GM21528 (cell line): ENCODE measurements at regions not wholly inside any gene's neighbourhood (a gene's known extent, or its start where the extent isn't known, plus 50 kb on each side); places are given as distances from the start of the nearest gene placed in this dataset.
"Not testable (repeated sequence)": the region's sequence is repeated elsewhere in the genome, so short reads cannot be mapped to it uniquely, and the experiment has no call there.

Source experiments
- ATAC-seq: cut with Tn5 transposase; IDR thresholded peaks from one replicate; pipeline ENCODE4 v1.9.1; 2021; ENCODE audit warnings: mild to moderate bottlenecking, moderate library complexity; ENCODE audit not compliant: unreplicated experiment, low FRiP score

DNA sequence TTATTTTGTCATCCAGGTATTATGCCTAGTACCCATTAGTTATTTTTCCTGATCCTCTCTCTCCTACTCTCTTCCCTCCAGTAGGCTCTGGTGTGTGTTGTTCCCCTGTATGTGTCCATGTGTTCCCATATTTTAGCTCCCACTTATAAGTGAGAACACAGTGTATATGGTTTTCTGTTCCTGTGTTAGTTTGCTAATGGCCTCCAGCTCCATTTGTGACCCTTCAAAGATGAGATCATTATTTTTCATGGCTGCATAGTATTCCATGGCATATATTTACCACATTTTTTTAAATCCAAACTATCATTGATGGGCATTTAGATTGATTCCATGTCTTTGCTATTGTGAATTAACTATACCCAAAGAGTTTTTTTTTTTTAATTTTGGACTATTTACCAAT lies 1675.7 kb upstream of the B3GALT2 start:
- ATAC-seq: no peak

DNA sequence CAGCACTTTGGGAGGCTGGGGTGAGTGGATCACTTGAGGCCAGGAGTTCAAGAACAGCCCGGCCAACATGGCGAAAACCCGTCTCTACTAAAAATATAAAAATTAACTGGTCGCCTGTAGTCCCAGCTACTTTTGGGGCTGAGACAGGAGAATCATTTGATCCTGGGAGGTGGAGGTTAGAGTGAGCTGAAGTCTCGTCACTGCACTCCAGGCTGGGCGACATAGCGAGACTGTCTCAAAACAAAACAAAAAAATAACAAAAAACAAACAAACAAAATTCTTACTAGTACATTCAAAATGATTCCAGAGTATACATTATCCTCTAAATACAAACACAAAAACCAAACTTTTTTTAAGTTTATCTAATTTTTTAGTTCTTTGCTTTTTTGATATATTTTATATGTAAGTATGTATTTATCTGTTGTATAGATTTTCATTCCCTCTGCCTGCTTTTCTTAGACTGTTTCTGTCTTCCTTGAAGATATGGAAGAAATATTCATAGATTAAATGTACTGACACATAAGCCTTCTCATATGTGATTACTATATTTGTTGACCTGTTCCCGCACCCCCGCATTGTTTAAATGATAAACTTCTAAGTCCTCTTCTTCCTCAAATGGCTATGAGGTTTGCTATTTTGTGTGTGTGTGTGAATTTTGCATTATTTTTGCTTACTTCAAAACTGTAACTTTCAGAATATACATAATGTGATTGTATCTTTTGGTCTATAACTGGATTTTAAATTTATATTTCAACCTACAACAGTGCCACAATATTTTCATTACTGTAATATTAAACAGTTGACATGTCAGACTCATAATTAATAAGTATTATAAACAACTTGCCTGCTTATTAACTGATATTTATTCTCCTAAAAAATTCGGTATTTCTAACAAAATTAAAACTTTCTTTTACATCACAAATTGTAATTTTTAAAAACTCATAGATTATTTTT lies 1674.1 kb upstream of the B3GALT2 start:
- ATAC-seq: no peak

DNA sequence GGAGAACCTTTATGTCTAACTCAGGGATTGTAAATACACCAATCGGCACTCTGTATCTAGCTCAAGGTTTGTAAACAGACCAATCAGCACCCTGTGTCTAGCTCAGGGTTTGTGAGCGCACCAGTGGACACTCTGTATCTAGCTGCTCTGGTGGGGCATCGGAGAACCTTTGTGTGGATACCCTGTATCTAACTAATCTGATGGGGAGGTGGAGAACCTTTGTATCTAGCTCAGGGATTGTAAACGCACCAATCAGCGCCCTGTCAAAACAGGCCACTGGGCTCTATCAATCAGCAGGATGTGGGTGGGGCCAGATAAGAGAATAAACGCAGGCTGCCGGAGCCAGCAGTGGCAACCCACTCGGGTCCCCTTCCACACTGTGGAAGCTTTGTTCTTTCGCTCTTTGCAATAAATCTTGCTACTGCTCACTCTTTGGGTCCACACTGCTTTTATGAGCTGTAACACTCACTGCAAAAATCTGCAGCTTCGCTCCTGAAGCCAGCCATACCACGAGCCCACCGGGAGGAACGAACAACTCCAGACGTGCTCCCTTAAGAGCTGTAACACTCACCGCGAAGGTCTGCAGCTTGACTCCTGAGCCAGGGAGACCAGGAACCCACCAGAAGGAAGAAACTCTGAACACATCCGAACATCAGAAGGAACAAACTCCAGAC lies 1673.2 kb upstream of the B3GALT2 start:
- not testable (repeated sequence) for ATAC-seq

DNA sequence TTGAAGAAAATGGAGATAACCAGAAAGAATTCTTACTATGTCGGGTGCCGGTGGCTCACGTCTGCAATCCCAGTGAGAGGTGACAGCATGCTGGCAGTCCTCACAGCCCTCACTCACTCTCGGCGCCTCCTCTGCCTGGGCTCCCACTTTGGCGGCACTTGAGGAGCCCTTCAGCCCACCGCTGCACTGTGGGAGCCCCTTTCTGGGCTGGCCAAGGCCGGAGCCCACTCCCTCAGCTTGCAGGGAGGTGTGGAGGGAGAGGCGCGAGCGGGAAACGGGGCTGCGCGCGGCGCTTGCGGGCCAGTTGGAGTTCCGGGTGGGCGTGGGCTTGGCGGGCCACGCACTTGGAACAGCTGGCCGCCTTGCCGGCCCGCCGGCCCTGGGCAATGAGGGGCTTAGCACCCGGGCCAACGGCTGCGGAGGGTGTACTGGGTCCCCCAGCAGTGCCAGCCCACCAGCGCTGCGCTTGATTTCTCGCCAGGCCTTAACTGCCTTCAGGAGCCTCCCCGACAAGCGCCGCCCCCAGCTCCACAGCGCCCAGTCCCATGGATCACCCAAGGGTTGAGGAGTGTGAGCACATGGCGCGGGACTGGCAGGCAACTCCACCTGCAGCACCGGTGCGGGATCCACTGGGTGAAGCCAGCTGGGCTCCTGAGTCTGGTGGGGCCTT lies 1672.5 kb upstream of the B3GALT2 start:
- ATAC-seq: not testable (repeated sequence)

DNA sequence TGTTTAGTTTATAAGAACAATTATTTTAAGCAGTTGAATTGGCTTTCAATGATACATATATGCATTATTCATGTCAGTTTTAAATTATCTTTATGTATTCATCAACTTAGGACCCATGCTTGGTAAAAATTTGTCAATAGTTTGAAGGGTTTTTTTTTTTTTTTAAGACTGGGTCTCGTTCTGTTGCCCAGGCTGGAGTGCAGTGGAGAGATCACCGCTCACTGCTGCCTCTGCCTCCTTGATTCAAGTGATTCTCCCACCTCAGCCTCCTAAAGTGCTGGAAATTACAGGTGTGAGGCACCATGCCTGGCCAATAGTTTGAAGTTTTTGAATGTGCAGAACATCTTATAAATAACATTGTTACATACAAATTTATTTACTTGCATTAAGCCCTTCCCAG lies 1671.0 kb upstream of the B3GALT2 start:
- no peak for ATAC-seq

DNA sequence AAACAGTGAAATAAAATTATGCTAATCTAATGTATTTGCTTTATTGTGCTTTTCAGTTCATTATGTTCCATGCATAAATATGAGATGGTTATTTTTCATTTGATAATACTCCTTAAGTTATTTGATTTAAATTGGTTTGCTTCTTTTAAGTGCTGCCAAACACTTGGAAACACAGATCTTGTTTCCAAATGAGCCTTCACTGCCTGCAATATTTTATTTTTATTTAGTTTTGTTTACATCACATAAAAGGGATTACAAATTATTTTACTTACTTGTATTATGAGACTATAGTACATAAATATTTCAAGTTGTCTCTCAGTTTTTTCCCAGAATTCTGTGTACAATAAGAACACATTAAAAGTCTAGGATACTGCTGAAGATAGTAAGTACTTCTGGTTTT lies 1662.4 kb upstream of the B3GALT2 start:
- no peak for ATAC-seq

DNA sequence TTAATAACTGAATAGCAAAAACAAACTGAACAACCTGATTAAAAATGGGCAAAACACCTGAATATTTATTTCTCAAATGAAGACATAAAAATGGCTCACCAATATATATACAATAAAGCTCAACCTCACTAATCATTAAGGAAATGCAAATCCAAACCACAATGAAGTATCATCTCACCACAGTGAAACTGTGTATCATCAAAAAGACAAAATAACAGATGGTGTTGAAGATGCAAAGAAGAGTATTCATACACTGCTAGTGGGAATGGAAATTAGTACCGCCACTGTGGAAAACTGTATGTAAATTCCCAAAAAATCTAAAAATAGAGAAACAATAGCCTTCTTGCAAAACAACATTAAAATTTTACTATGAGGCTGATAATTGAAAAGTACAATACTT lies 1660.1 kb upstream of the B3GALT2 start:
- ATAC-seq: peak; percentile 66

DNA sequence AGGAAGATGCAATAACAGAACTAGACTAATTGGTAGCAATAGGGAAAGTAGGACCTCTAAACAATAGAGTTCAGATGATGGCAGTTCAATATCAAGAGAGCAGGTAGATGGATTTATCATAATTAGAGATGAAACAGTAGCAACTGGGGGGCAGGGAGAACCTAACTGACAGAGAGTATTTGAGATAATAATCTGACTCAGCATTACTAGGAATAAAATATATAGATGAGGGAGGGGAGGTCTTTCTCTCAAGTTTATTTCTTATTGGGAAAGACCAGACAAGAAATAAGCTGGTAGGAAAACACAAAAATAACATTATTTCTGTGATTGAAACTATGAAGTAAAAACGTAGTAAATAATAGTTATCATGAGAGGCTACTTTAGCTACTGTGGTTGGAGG lies 1656.7 kb upstream of the B3GALT2 start:
- ATAC-seq: no peak

DNA sequence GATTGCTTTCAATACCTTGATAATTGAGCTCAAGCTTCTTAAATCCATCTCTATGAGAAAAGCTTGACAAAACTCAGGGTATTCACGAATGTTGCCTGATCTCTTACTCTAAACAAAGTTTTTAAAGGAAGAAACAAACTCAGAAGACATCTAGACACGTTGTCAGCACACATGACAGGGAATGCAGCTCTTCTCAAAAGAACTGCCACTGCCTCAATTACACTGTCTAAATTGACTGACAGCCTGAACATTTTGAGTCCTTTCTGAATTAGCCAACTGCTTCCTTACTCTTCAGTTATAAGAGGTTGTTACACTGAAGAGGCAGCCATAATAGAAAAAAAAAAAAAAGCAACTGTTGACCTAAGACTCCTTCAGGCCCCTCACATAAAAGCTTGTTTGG lies 1646.7 kb upstream of the B3GALT2 start:
- ATAC-seq: no peak

DNA sequence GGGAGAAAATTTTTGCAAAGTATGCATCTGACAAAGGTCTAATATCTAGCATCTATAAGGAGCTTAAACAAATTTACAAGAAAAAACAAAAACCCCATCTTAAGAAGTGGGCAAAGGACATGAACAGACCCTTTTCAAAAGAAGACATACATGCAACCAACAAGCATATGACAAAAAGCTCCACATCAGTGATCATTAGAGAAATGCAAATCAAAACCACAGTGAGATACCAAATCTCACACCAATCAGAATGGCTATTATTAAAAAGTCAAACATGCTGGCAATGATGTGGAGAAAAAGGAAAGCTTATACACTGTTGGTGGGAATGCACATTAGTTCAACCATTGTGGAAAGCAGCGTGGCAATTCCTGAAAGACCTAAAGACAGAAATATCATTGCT lies 1645.2 kb upstream of the B3GALT2 start:
- not testable (repeated sequence) for ATAC-seq

DNA sequence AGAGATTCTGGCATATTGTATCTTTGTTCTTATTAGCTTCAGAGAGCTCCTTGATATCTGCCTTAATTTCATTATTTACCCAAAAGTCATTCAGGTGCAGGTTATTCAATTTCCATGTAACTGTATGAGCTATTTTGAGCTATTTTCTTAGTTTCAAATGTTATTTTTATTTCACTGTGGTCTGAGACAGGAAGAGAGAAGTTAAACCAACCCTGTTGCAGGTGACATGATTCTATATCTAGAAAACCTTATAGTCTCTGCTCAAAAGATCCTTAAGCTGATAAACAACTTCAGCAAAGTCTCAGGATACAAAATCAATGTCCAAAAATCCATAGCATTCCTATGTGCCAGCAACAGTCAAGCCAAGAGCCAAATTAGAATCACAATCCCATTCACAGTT lies 1644.0 kb upstream of the B3GALT2 start:
- ATAC-seq: peak; percentile 94

DNA sequence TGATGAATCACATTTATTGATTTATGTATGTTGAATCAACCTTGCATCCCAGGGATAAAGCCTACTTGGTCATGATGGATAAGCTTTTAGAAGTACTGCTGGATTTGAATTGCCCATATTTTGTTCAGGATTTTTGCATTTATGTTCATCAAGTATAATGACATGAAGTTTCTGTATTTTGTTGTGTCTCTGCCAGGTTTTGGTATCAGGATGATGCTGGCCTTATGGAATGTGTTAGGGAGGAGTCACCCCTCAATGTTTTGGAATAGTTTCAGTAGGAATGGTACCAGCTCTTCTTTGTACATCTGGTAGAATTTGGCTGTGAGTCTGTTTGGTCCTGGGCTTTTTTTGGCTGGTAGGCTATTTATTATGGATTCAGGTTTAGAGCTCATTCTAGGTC lies 1643.1 kb upstream of the B3GALT2 start:
- ATAC-seq: no peak

DNA sequence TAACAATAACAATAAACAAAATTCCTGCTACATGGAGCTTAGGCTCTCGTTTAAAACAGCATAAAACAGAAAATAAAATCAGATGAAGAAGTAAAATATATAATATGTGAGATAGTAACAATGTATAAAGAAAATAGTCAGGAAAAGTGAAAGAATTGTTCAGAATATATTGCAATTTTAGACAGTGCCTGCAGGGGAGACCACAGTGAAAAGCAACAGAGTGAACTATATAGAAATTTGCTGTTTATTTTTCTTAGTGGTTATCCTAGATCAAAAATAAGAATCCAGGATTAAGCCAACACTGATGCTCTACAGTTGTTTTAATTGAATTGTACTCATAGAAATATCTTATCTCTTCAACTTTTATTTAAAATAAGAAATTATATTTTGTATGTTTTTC lies 1639.0 kb upstream of the B3GALT2 start:
- no peak for ATAC-seq

DNA sequence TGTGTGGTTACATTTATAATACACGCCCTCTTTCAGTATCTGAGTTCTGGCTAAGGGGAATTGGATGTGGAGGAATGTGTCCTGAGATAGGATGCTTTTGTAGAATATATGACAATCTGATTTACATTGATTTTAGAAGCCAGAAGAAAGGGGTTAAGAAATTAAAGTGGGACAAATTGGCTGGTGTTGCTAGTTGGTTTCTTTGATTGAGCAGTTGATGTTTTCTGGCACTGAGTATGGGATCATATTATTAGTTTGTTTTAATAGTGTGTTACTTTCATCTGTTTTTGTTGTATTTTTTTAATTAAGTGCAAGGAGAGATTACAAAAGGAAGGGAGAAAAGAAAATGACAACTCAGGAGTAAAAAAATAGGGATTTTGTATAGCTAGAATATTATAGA lies 1634.7 kb upstream of the B3GALT2 start:
- ATAC-seq: no peak

DNA sequence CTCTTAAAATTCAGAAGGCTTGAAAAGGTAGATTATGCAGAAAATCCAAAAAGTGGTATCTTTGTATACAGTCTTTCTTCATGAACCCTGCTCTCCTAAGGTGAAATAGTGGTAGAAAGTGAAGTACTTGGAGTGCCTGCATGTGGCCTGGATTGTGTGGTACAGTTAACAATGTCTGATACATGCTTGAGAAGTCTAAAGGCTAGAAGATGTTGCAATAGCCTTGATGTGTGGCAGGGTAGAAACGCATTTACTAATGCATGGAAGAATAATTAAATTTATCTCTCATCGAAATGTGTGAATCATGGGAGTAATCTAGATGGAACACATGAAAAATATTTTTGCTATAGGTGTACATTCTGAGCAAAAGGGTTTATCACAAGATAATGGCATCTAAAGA lies 1632.3 kb upstream of the B3GALT2 start:
- ATAC-seq: no peak

DNA sequence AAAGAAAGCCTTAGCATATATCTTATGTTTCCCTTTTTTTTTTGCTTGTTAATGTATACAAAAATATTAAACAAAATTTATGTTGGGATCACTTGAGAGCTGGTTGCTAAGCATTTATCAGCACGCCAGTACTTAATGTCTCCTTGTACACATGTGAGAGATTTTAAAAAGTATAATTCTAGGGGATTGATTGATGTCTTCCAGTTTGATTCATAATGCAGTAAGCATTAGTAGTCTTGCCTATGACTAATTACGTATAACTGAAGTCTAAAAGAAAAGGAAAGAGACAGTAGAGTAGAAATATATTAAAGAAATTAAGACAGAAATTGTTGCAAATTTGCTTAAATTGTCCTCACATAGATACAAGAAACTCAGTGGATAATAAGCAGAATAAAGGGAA lies 1630.4 kb upstream of the B3GALT2 start:
- ATAC-seq: no peak

DNA sequence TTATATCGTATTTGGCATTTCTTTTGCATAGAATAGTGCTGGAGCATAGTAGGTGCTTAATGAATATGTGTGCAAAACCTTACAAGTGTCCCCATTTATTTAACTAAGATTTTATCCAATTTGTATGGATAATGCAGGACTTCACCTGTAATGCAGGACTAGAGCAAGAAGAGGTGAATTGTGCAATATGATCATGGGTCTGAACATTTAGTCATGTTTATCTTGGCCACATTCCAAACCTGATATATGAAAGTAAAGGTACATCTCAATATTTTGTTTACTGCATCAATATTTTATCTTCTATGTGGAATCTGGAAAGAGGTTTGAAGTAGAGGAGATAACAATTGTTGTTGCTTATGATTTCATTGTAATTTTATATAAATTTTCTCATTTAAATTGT lies 1626.7 kb upstream of the B3GALT2 start:
- no peak for ATAC-seq

DNA sequence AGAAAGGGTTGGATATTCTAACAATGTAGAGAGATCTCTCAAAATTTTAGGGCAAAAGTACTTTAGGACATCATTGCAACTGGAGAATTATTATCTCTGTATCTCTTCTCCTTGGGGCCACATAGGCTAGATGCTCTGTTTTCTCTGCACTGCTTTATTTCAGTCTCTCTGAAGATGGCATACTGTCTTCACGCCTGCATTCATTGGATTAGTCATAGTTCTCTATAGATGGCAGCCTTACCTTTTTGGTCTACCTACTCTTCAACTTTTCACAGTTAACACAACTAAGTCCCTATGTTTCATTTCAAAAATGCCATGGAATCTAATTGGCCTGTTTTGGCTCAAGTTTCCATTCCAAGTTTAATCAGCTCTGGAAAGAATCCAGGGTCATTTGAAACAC lies 1623.3 kb upstream of the B3GALT2 start:
- no peak for ATAC-seq

DNA sequence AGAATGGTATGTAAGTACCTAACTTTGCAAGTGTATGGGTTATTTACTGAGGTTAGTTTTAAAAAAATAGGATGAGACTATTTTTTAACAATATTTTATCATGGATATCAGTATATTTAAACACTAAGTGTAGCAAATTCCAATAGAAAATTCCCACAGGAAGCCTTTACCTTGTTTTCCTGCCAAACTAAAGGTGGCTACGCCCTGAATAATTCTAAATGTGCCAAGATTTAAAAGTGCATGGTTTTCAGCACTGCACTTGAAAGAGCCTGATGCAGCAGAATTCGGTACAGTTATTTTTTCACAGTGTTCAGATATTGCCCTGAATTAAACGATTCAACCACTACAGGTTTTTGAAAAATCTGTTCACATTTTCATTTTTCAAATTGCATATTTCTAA lies 1622.8 kb upstream of the B3GALT2 start:
- no peak for ATAC-seq

DNA sequence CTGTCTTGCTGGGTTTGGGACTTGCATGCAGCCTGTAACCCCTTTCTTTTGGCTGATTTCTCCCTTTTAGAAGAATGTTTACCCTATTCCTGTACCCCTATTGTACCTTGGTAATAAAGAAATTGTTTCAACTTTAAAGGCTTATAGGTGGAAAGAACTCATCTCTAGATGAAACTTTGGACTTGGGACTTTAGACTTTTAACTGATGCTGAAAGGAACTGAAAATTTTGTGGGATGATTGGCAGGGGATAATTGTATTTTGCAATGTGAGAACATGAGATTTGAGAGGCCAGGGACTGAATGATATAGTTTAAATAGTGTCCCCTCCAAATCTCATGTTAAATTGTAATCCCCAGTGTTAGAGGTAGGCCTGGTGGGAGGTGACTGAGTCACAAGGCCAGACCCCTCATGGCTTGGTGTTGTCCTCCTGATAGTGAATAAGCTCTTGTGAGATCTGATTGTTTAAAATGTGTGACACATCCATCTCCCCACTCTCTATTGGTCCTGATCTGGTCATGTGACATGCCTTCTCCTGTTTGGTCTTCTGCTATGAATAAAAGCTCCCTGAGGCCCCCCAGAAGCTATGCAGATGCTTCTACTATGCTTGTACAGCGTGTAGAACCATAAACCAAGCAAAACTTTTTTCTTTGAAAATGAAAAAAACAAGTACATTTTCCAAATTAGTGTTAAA lies 1621.3 kb upstream of the B3GALT2 start:
- no peak for ATAC-seq

DNA sequence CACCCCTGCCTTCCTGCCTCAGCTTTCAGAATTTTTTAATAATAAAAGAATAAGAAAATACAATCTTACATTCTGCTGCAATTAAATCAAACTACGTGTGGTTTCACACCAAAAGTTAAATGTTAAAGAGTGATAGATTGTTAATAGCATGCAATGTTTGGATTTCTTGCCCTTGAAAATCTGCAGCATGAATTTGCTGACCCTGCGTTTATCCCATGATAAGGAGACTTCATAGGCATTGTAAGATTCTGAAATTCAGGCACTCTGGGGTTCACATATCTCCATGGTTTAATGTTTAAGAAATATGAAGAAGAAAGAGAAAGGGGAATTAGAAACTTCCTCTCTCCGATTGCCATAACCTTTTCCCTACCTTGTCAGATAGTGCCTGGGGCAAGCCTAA lies 1616.2 kb upstream of the B3GALT2 start:
- ATAC-seq: no peak
